GM19239 (cell line): ENCODE measurements at regions not wholly inside any gene's neighbourhood (a gene's known extent, or its start where the extent isn't known, plus 50 kb on each side); places are given as distances from the start of the nearest gene placed in this dataset.

Experiments
- DNase-seq: peaks from one replicate; pipeline ENCODE4 v3.0.0; 2011; ENCODE audit warnings: low spot score; ENCODE audit not compliant: insufficient read length
- FAIRE-seq: peaks from 2 replicates; lab custom pipeline; 2011; peaks lifted over from hg19 to GRCh38; lab: Jason Lieb, UNC

DNA sequence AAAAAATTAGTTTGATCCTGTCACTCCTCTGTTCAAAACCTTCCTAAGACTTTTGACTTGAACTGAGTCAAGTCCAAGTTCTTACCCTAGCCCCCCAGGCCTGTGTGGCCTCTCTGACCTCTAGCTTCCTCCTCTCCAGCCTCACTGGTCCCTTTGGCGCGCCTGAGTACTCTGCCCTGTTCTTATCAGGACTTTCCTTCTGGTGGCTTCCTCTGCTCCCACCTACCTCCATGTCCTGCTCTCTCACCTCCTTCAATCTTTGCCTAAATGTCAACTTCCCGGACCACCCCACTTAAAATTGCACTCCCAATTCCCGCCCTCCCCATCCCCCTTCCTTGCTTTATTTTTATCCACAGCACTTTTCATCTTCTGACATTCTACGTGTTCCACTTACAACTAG lies 526.1 kb upstream of the KLF4 start:
- FAIRE-seq, result no peak
- DNase-seq, result no peak

DNA sequence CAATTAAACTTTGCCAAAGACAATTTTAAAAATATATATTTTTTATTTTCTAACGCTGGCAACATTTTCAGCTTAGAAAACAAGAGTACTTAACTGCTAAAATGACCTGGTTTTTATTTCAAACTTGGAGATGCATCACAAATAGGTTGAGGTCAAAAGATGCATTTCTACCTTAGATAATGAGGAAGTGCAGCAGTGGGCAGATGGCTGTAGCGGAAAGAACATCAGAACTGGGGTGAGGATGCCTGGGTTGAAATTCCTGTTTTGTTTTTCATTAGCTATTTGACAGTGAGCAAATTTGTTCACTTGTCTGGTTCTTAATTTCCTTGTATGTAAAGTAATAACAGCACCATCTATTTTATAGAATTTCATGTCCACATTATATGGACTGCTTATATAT lies 524.8 kb upstream of the KLF4 start:
- DNase-seq (no peak), FAIRE-seq (no peak)

DNA sequence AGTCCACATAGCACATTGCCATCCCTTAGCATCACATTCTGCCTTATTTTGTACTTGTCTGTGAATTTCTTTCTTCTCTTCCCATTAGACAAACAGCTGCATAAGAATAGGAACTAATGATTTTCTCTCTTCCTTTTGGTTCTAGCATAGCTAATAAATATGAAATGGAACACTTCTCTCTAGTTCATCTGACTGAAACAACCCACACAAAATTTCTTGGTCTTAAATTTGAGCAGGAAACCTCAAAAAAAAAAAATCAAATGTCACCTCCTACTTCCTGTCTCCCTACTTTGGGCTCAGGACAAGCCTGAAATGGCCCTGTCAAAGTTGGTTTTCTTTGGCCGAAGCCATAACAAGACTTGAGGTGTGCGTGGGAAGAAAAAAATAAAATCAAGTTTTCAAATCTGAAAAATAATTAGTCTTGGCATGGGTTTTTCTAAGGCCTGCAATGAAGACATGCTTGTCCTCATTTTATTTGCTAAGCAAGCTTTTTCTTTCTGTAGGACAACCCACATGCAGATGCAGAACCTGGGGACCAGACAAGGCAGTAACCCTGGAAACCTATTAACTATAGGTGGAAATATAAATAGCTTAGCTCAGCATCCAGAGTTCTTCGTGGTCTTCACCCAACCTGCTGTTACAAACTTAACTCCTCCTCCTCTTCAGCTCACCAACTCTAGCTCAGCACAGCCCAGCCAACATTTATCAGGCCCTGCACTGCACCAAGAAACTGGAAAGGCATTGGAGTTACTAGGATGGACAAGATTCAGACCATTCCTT lies 523.5 kb upstream of the KLF4 start:
- DNase-seq, result no peak
- FAIRE-seq, result no peak

DNA sequence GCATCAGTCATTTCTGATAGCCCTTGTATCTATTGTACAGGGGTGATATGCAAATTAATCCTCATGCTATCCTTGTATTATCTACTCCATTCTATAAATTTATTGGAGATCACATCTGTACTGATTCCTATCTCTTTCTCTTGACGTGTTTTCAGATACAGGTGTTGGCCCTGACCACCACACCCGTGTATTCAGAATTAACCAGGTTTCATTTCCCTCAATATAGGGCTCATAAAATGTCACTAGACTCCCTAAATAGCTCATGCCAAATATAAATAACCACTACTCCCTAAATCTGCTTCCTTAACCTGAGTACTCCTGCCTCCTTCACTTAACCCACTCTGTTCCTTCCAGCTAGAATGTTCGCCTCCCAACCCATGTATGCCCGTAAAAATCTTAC lies 522.8 kb upstream of the KLF4 start:
- FAIRE-seq, result no peak
- no peak for DNase-seq

DNA sequence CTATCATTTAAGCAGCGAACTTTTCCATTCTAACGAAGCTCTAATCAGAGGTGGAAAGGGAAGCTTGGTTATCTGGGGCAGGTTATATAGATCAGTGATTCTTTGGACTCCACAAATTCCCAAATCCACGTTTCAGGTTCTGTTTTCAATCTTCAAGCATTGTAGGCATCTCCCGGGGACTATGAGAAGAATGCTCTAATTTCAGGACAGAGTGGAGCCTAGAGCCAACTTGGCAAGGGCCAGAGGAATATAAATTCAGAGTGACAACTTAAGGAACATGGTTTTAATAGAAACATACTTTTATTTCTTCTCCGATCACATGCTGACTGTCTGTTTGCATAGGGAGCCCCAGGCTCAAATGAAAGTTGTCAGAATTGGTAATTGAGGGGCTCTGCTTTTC lies 514.0 kb upstream of the KLF4 start:
- FAIRE-seq (no peak), DNase-seq (no peak)

DNA sequence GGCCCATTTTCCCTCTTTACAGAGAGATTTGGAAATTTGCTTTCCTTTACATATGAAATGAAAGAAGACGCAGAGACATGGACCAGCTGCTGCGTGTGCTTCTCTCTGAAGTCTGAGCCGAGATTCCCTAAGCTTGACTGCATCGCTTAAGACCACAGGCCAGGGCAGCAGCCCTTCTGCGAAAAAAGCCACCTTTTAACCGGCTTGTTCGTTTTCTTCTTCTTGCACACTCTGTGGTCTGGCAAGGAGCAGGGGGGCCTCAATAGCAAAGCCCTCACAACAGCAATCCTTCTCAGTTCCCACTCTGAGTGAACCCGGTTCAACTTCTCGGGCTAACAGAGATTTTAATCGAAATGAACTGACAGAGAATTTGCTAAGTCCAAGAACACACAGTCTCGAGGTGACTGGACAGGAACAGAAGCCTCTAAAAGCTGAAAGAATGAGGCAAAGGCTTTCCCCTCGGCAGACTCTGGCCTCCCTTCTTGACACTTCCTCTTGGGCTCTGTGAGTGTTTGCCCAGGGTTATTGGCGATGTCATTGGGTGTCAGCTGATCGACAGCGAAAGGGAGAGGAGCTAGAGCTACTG lies 512.9 kb upstream of the KLF4 start:
- no peak for DNase-seq
- FAIRE-seq, result no peak

DNA sequence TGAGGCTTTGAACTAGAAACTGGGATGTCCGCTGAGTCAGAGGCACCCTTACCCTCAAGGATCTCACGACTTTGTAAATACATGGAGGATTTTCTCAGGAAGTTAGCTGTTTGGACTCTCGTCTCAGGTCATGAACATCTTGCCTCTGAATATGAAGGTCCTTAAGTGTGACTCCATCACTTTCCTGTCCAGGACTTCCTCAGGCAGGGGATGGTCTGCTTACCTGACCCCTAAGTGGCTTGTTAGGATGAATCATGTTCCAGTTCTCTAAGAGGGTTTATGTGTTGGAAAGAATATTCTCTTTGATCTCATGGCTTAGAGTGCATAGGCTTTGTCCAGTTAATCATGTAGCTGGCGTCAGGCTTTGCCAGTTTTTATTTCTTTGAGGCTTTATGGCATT lies 511.7 kb upstream of the KLF4 start:
- no peak for DNase-seq
- FAIRE-seq, result no peak

DNA sequence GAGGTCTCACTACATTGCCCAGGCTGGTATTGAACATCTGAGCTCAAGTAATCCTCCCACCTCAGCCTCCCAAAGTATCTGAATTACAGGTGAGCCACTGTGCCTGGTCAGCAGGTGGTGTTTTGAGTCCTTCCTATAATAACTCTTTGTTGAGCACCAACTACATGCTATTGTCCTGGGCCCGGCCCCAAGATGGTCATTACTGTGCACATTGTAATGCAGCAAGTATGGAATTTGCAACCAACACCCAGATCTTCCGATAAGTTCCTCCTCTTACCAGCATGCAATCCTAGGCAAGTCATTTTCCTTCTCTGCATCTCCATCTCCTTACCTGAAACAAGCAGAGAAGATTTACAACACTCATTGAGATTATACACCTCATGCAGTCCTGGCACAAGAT lies 510.3 kb upstream of the KLF4 start:
- FAIRE-seq, result no peak
- no peak for DNase-seq

DNA sequence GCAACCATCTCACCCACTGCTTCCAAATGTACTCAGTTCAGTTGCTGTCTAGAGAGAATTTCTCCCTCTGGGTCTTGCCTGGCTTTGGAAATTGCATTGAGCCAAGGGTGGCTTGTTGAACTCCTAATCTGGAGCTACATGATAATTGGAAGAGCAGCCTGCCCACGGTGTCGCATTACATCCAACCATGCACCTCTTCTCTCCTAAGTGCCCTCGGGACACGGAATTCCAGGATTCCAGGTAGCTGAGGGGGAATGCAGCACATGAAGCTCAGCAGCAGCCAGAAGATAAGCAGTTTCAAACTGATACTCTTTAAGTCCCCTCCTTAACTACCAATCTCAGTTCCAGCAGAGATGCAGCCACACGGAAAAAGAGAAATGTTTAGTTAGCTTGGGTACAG lies 509.4 kb upstream of the KLF4 start:
- FAIRE-seq, result no peak

DNA sequence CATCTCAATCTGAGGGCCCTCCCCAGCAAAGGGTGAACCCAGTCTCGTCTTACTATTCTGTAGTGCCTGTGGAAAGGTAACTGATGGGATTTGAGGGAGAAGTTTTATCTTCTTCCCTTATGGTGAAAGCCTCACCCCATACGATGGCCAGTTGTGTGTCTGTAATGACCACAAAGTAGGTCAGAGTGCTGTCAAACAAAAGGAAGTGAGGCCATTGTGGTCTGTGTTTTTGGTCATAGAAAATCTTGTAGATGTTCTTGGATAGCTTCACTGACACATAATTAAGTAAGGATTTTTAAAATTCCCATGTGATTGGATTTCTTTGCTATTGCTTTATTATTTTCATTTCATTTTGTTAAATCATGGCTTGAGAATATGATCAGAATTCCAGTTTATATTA lies 505.1 kb upstream of the KLF4 start:
- DNase-seq (no peak), FAIRE-seq (no peak)

More for the DNA sequence above, 509.4 kb upstream of the KLF4 start:
- DNase-seq, result no peak

DNA sequence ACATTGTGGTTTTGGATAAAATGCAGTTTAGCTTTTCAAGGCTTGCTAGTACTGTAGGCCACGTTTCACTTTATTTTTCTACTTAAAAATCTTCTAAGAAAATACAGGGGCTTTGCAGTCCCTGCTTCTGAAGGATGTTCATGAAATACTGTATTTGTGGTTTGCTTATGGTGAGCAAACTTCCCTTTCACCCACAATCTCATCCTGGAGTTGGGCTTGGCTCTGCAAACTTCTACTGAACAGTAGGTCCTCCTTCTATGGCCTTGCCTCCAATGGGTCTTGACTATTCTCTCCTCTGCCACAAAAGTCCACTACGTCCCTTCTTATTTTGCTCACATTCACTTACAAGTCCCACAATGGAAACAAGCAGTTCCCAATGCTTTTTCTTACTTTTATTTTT lies 502.7 kb upstream of the KLF4 start:
- DNase-seq (no peak), FAIRE-seq (no peak)

DNA sequence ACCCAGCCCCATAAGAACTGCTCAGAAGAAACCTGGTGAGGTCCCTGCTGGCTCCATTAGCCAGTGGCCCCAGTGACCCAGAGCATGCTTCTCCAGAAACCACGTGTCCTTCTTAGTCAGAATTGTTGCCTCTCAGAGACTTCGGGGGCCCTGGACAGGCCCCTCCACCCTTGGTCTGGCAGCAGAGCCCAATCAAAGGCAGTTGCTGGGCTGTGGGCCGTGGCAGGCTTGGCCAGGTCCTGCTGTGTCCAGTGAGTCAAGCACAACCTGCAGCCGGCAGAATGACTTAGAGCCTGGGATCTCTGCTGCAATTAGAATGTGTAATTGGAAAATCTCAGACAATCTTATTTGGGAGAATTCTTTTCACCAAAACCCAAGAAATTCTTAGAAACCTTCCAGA lies 502.0 kb upstream of the KLF4 start:
- DNase-seq (no peak), FAIRE-seq (no peak)

DNA sequence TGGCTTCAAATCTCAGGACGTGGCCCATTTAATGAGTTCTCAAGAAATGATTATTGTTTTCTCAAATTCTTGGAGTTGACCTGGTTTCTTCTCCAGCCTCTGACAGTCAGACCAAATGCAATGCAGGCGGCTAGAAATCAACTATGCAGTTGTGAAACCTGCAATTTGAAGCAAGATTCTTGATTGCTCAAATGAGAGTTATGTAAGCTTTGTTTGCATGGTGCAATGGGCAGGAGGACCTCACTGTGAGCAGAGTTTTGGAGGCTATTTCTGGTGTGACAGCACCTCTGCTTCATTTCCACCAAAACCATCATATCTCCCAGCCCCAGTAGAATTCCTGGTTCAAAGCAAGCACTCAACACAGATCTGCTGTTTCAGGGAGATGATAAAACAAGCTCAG lies 500.0 kb upstream of the KLF4 start:
- FAIRE-seq, result no peak
- no peak for DNase-seq

DNA sequence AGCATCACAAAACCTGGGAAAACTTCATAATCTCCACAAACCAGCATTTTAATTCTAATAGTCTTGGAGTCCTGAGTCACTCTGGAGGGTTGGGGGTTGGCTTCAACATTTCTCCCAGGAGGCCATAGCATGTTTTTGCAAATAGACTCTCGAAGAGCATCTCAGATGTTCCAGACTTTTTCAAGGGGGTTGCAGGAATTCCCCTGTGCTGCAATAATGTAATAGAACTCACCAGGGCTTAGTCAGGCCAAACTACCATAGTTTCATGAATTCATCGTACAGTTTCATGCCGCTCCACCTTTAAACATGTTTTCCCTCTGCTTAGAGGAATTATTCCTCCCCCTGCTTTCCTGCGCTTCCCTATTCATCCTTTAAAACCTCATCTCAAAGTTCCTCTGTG lies 499.5 kb upstream of the KLF4 start:
- FAIRE-seq (no peak), DNase-seq (no peak)

DNA sequence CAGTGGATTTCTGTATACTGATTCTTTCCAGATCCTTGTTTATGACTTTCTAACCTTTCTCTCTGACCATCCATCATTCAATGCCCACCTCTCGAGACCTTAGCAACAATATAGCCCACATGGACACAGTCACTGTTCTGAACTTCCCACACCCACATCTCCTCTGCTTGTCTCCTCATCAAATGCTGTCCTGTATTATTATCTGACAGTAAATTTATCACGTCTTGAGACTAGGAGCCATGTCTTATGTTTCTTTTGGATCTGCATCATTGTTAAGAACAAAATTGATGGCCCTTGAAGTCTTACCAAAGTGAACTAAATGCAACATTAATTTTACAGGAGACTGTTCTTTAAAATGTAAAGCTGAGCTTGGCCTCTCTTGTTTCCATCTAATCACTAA lies 495.4 kb upstream of the KLF4 start:
- DNase-seq, result no peak
- no peak for FAIRE-seq

DNA sequence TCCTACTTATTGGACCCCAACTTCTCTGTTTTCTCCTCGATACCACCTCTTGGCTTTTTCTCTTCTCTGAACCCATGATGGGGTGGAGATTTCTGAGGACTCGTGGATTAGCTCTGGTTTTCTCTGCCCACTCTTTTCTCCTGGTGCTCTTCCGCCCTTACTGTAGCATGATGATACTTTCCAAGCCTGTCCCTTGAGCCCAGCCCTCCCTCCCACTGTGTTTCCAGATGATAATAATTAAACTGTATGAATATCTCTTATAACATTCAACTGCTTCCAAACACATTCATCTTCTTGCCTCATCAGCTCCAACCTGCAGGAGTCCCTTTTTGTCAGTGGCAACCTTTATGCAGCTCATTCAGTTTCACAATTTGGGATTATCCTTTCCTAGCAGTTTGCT lies 494.2 kb upstream of the KLF4 start:
- FAIRE-seq, result no peak
- DNase-seq, result no peak

DNA sequence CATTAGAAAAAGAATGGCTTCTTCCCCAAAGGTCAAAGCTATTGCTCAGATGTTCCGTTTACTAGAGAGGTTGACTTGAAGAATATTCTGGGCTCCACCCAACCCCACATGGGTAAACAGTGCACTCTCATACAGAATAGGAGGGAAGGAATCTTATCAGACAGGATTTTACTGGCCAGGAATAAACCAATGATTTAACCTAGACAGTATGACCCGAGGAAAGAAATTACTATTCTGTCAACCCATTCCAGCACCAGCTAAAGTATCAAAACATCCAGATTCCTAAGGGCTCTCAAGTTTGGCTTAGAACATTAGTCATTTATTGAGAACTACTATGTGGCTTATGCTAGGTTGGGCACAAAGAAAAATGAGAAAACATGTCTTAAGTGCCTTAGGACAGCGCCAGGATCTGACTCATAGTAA lies 493.6 kb upstream of the KLF4 start:
- FAIRE-seq (no peak), DNase-seq (no peak)

DNA sequence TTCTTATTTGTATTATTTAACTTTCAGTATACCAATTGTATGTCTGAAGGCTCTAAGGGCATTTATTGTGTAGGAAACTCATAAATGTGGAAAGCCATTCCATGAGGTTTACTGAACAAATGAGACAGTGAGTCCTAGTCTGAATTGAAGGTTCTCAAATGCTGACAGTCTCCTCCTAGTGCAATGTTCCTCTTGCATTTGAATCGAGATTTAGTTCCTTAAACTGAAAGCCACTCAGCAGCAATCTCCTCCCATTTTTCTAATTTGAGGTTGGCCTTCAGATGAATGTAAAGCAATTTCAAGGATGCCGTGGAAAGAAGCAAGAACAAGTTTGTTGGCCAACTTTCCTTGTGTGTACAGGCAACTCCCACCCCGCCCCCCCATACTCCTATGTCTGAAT lies 493.2 kb upstream of the KLF4 start:
- FAIRE-seq (no peak), DNase-seq (no peak)

DNA sequence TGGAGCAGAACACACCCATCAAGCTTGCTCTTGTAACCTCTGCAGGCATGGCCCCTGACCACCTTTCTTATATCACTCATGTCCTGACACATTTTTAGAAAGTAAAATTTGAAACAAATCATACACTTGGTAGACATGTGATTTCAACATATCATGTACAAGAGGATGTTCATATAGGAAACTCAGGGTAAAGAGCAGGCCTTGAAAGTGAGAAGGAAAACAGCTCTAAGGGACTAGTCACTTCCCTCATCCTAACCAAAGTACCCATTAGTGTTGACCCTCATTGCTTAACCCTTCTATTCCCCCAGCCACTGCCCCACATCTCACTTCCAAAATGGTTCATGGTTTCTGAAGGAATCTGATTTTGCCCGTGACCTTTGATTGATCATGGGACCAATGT lies 492.4 kb upstream of the KLF4 start:
- FAIRE-seq, result no peak
- DNase-seq, result no peak

DNA sequence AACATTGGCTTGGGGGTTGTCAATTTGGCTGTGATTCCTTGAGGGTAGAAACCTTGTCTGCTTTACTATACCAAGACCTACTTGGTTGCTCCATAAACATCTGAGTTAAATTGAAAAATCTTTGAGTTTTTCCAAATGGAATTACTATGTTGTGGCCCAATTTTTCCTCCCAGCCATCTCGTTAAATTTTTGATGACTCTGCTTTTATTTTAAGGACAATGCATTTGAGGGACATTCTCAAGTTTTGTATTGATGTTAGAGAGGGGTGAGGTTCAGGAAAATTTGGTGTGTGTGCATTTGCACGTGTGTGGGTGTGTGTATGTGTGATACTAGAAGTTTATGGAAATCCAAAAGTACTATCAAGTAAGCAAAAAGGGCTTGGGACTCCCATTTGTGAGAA lies 491.4 kb upstream of the KLF4 start:
- no peak for DNase-seq
- FAIRE-seq, result no peak

DNA sequence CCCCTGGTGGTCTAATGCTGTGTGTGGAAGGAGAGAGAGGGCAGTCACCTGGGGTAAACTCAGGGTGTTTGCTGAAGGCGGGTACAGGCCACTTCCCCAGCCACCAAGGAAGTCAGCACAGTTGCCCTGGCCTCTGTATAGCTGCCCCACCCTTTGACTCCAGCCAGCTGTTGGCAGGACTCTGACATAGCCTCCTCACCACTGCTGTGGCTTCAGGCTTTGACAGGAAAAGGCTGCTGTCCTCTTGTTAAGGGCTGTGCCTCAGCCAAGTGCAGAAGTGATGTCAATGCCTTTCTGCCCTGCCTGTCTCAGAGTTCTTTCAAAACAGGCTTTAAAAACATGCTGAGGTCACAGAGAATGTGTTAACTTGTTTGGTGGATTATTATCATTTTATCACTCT lies 487.2 kb upstream of the KLF4 start:
- DNase-seq, result no peak
- no peak for FAIRE-seq

DNA sequence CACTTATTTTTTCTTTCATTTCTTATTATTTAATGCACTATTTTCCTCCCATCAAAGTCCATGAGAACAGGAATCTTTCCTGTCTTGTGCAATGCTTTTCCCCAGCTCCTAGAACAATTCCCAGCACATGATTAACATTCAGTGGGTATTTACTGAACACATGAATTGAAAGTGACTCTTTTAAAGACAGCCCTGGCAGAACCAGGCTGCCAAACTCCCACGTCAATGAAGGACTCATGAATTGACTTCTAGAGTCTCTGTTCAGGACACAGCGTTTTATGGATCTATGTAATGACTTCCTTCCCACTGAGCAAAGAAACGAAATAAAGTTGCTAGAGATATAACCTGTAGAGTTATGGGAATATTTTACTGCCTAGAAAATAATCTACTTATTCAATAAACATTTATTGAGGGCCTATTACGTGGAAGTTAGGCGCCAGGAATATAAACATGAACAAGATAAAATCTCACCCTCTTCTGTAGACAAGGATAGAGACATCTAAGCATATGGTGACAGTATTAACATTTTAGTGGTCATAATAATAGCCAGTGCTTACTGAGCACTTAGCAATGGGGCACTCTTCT lies 485.9 kb upstream of the KLF4 start:
- DNase-seq (no peak), FAIRE-seq (no peak)
